ENCODE measurements at regions not wholly inside any gene's neighbourhood (a gene's known extent, or its start where the extent isn't known, plus 50 kb on each side); places are given as distances from the start of the nearest gene placed in this dataset.

GRCh38 chr6:86526238-86526637 is 411.1 kb upstream of the HTR1E start:
- H3K27me3 ChIP-seq (ENCODE audit: insufficient read depth, low read length, poor library complexity) = no peaks in the 10 kb centered on the region
- no peaks in the 10 kb centered on the region for H4K20me1 ChIP-seq (ENCODE audit: insufficient read depth, low read length)
- ATAC-seq (ENCODE audit: insufficient read depth, low read depth) (no peak), DNase-seq (no peak)
- no peak overlapping the region for H2AFZ ChIP-seq (ENCODE audit: low read depth, low read length)
- no peak overlapping the region for H3K9ac ChIP-seq (ENCODE audit: low read depth, low read length)
- H3K9me3 ChIP-seq (ENCODE audit: insufficient read depth, low read length, severe bottlenecking) = no peaks in the 10 kb centered on the region
- H3K36me3 ChIP-seq (ENCODE audit: insufficient read depth, low read length) = no peaks in the 10 kb centered on the region
- no peak overlapping the region for H3K4me3 ChIP-seq (ENCODE audit: low read depth in 1 of 2, low read length in 2 of 2)
- no peak overlapping the region for H3K27ac ChIP-seq (ENCODE audit: low read length)
- H3K4me2 ChIP-seq (ENCODE audit: insufficient read depth, low read length) = no peak overlapping the region
- no peaks in the 10 kb centered on the region for H3K79me2 ChIP-seq (ENCODE audit: insufficient read depth, low read length)
- TF ChIP-seq EZH2 (IDR thresholded peaks at IDR 0.05; ENCODE audit: borderline replicate concordance, low read depth, low read length, severe bottlenecking) = no peak
- no peak for TF ChIP-seq CTCF (IDR thresholded peaks at IDR 0.05; ENCODE audit: borderline replicate concordance, extremely low read depth, low read length, poor library complexity, severe bottlenecking)
- no peaks in the 10 kb centered on the region for H3K4me1 ChIP-seq (ENCODE audit: insufficient read depth, low read length)

GRCh38 chr6:86516087-86516486 is 421.2 kb upstream of the HTR1E start:
- H3K4me3 ChIP-seq (ENCODE audit: low read depth in 1 of 2, low read length in 2 of 2) = no peak overlapping the region
- no peaks in the 10 kb centered on the region for H4K20me1 ChIP-seq (ENCODE audit: insufficient read depth, low read length)
- H3K9ac ChIP-seq (ENCODE audit: low read depth, low read length) = no peak overlapping the region
- DNase-seq = no peak
- H3K27me3 ChIP-seq (ENCODE audit: insufficient read depth, low read length, poor library complexity) = no peaks in the 10 kb centered on the region
- no peaks in the 10 kb centered on the region for H3K79me2 ChIP-seq (ENCODE audit: insufficient read depth, low read length)
- TF ChIP-seq EZH2 (IDR thresholded peaks at IDR 0.05; ENCODE audit: borderline replicate concordance, low read depth, low read length, severe bottlenecking) (no peak), CTCF (IDR thresholded peaks at IDR 0.05; ENCODE audit: borderline replicate concordance, extremely low read depth, low read length, poor library complexity, severe bottlenecking) (no peak)
- no peaks in the 10 kb centered on the region for H3K36me3 ChIP-seq (ENCODE audit: insufficient read depth, low read length)
- no peak overlapping the region for H2AFZ ChIP-seq (ENCODE audit: low read depth, low read length)
- ATAC-seq (ENCODE audit: insufficient read depth, low read depth) = no peak
- no peak overlapping the region for H3K27ac ChIP-seq (ENCODE audit: low read length)
- H3K9me3 ChIP-seq (ENCODE audit: insufficient read depth, low read length, severe bottlenecking) = no peaks in the 10 kb centered on the region
- H3K4me1 ChIP-seq (ENCODE audit: insufficient read depth, low read length) = no peaks in the 10 kb centered on the region
- H3K4me2 ChIP-seq (ENCODE audit: insufficient read depth, low read length) = no peak overlapping the region

GRCh38 chr6:86511962-86512361 is 425.4 kb upstream of the HTR1E start:
- Histone ChIP-seq H3K27ac (ENCODE audit: low read length) (no peak overlapping the region), H4K20me1 (ENCODE audit: insufficient read depth, low read length) (no peaks in the 10 kb centered on the region), H3K36me3 (ENCODE audit: insufficient read depth, low read length) (no peaks in the 10 kb centered on the region), H3K4me1 (ENCODE audit: insufficient read depth, low read length) (no peaks in the 10 kb centered on the region), H2AFZ (ENCODE audit: low read depth, low read length) (no peak overlapping the region), H3K4me3 (ENCODE audit: low read depth in 1 of 2, low read length in 2 of 2) (no peak overlapping the region), H3K27me3 (ENCODE audit: insufficient read depth, low read length, poor library complexity) (no peaks in the 10 kb centered on the region), H3K79me2 (ENCODE audit: insufficient read depth, low read length) (no peaks in the 10 kb centered on the region), H3K9me3 (ENCODE audit: insufficient read depth, low read length, severe bottlenecking) (no peaks in the 10 kb centered on the region), H3K4me2 (ENCODE audit: insufficient read depth, low read length) (no peak overlapping the region), H3K9ac (ENCODE audit: low read depth, low read length) (no peak overlapping the region)
- ATAC-seq (ENCODE audit: insufficient read depth, low read depth) (no peak), DNase-seq (no peak)
- TF ChIP-seq EZH2 (IDR thresholded peaks at IDR 0.05; ENCODE audit: borderline replicate concordance, low read depth, low read length, severe bottlenecking) (no peak), CTCF (IDR thresholded peaks at IDR 0.05; ENCODE audit: borderline replicate concordance, extremely low read depth, low read length, poor library complexity, severe bottlenecking) (no peak)

GRCh38 chr6:86508230-86508629 is 429.1 kb upstream of the HTR1E start:
- H3K79me2 ChIP-seq (ENCODE audit: insufficient read depth, low read length) = no peaks in the 10 kb centered on the region
- no peak overlapping the region for H3K9ac ChIP-seq (ENCODE audit: low read depth, low read length)
- H3K4me3 ChIP-seq (ENCODE audit: low read depth in 1 of 2, low read length in 2 of 2) = no peak overlapping the region
- ATAC-seq (ENCODE audit: insufficient read depth, low read depth) (no peak), DNase-seq (no peak)
- no peak overlapping the region for H3K27ac ChIP-seq (ENCODE audit: low read length)
- H3K4me1 ChIP-seq (ENCODE audit: insufficient read depth, low read length) = no peaks in the 10 kb centered on the region
- no peaks in the 10 kb centered on the region for H3K27me3 ChIP-seq (ENCODE audit: insufficient read depth, low read length, poor library complexity)
- no peaks in the 10 kb centered on the region for H3K36me3 ChIP-seq (ENCODE audit: insufficient read depth, low read length)
- no peaks in the 10 kb centered on the region for H4K20me1 ChIP-seq (ENCODE audit: insufficient read depth, low read length)
- no peak overlapping the region for H3K4me2 ChIP-seq (ENCODE audit: insufficient read depth, low read length)
- TF ChIP-seq EZH2 (IDR thresholded peaks at IDR 0.05; ENCODE audit: borderline replicate concordance, low read depth, low read length, severe bottlenecking) (no peak), CTCF (IDR thresholded peaks at IDR 0.05; ENCODE audit: borderline replicate concordance, extremely low read depth, low read length, poor library complexity, severe bottlenecking) (no peak)
- H3K9me3 ChIP-seq (ENCODE audit: insufficient read depth, low read length, severe bottlenecking) = no peaks in the 10 kb centered on the region
- no peak overlapping the region for H2AFZ ChIP-seq (ENCODE audit: low read depth, low read length)
